ENCODE measurements at regions not wholly inside any gene's neighbourhood (a gene's known extent, or its start where the extent isn't known, plus 50 kb on each side); places are given as distances from the start of the nearest gene placed in this dataset.

DNA sequence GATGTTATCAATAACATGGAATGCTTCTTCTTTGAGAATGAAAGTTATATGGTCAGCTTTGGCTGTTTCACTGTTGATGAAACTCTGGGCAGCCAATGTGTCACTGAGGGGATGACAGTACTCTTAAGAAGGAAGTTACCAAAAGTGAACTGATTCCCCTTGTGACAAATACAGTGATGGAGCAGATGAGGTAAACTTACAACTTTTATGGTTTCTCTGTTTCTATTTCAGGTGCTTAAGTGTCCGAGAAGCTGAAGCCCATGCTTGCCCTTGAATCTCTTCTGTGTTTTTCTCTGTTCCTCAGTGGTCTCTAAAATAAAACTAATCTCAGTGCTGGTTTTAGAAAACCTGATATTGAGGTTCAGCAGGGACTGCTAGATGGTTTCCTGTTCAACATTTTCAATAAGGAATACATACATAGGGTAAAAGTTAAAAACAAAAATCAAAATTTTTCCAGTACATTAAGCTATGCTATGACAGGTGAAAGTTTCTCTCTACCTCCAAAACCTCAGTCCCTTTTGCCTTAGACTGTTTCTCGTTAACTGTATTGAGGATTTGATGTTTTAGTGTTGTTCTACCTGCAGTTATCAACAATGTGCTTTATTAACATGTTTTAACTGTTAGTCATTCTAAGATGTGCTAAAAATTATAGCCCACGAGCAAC, 454.4 kb upstream of the ADGRL4 start:
- Histone ChIP-seq H3K4me2 (ENCODE audit: low read depth, low read length) (peak overlapping the region; percentile 36), H3K9ac (ENCODE audit: low read length) (no peak overlapping the region), H2AFZ (ENCODE audit: low read length) (no peak overlapping the region), H3K4me1 (ENCODE audit: low read length) (peaks cover 16% of the 10 kb centered on the region), H3K9me3 (replicated peaks; ENCODE audit: insufficient read depth, low read length) (no peaks in the 10 kb centered on the region), H3K36me3 (replicated peaks; ENCODE audit: insufficient read depth, low read length) (no peaks in the 10 kb centered on the region), H3K27ac (ENCODE audit: low read length) (peak overlapping the region; percentile 45; the same call in 1 of the 2 replicates), H3K27me3 (replicated peaks; ENCODE audit: insufficient read depth, low read length) (no peaks in the 10 kb centered on the region), H3K9me2 (replicated peaks; ENCODE audit: insufficient read depth, low read length) (no peaks in the 10 kb centered on the region), H3F3A (ENCODE audit: insufficient read depth, low read length) (peaks cover 12% of the 10 kb centered on the region), H3K79me2 (ENCODE audit: low read length) (no peaks in the 10 kb centered on the region), H4K20me1 (ENCODE audit: insufficient read depth, low read length) (no peaks in the 10 kb centered on the region), H3K4me3 (ENCODE audit: low read length) (no peak overlapping the region)
- TF ChIP-seq, protein P1, sequence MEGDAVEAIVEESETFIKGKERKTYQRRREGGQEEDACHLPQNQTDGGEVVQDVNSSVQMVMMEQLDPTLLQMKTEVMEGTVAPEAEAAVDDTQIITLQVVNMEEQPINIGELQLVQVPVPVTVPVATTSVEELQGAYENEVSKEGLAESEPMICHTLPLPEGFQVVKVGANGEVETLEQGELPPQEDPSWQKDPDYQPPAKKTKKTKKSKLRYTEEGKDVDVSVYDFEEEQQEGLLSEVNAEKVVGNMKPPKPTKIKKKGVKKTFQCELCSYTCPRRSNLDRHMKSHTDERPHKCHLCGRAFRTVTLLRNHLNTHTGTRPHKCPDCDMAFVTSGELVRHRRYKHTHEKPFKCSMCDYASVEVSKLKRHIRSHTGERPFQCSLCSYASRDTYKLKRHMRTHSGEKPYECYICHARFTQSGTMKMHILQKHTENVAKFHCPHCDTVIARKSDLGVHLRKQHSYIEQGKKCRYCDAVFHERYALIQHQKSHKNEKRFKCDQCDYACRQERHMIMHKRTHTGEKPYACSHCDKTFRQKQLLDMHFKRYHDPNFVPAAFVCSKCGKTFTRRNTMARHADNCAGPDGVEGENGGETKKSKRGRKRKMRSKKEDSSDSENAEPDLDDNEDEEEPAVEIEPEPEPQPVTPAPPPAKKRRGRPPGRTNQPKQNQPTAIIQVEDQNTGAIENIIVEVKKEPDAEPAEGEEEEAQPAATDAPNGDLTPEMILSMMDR (IDR thresholded peaks at IDR 0.05; ENCODE audit: low read length) = no peak
- TF ChIP-seq EZH2 (optimal IDR thresholded peaks at IDR 0.05; ENCODE audit: low read depth, low read length) = no peak
- DNase-seq = peak; percentile 73

DNA sequence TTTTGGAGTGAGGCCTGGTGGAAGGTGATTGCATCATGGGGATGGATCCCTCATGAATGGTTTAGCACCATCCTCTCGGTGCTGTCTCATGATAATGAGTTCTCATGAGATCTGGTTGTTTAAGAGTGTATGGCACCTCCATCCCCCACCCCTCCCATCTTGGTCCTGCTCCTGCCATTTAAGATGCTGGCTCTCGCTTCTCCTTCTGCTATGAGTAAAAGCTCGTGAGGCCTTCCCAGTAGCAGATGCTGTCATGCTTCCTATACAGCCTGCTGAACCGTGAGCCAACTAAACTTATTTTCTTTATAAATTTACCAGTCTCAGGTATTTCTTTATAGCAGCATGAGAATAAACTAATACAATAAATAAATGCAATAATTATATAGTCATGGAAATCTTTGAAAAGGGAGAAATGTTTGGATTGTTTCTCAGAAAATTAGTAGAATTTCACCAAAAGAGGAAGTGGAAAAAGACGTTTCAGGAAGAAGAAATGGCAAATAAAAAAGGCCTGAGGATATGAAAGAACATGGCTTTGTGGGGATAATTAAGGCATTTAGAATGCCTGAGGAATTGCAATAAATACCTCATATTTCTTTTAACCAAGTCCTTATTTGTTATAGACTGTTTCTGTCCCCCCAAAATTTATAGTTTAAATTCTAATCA, 451.2 kb upstream of the ADGRL4 start:
- no peaks in the 10 kb centered on the region for H3K9me3 ChIP-seq (replicated peaks; ENCODE audit: insufficient read depth, low read length)
- no peaks in the 10 kb centered on the region for H4K20me1 ChIP-seq (ENCODE audit: insufficient read depth, low read length)
- DNase-seq = no peak
- no peaks in the 10 kb centered on the region for H3K27me3 ChIP-seq (replicated peaks; ENCODE audit: insufficient read depth, low read length)
- no peak overlapping the region for H3K9ac ChIP-seq (ENCODE audit: low read length)
- no peaks in the 10 kb centered on the region for H3K36me3 ChIP-seq (replicated peaks; ENCODE audit: insufficient read depth, low read length)
- H3K27ac ChIP-seq (ENCODE audit: low read length) = no peak overlapping the region
- no peak overlapping the region for H3K4me2 ChIP-seq (ENCODE audit: low read depth, low read length)
- peaks cover 12% of the 10 kb centered on the region for H3F3A ChIP-seq (ENCODE audit: insufficient read depth, low read length)
- peaks cover 16% of the 10 kb centered on the region for H3K4me1 ChIP-seq (ENCODE audit: low read length)
- no peak overlapping the region for H3K4me3 ChIP-seq (ENCODE audit: low read length)
- H3K79me2 ChIP-seq (ENCODE audit: low read length) = no peaks in the 10 kb centered on the region
- TF ChIP-seq EZH2 (optimal IDR thresholded peaks at IDR 0.05; ENCODE audit: low read depth, low read length) = no peak
- TF ChIP-seq EZH2phosphoT487 (IDR thresholded peaks at IDR 0.05; ENCODE audit: low read length) = no peak
- TF ChIP-seq, protein P1 (IDR thresholded peaks at IDR 0.05; ENCODE audit: low read length) = no peak
- H2AFZ ChIP-seq (ENCODE audit: low read length) = no peak overlapping the region
- H3K9me2 ChIP-seq (replicated peaks; ENCODE audit: insufficient read depth, low read length) = no peaks in the 10 kb centered on the region

DNA sequence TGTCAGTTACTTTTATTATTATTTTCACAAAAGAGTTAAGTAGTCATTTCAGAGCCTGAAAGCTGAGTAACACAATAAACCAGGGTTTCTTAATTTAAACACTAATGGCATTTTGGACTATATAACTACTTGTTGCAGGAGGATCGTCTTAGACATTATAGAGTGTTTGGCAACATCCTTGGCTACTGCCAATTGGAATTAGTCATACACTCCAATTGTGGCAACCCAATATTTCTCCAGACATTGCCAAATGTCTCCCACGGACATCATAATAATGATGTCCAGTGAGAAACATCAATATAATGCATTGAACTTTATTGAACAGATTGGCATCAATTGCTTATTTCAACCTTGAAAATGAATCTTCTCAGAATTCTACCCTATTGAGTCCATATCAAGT, 441.9 kb upstream of the ADGRL4 start:
- Histone ChIP-seq H3K4me3 (ENCODE audit: low read length) (no peak overlapping the region), H3K4me2 (ENCODE audit: low read depth, low read length) (no peak overlapping the region), H2AFZ (ENCODE audit: low read length) (no peak overlapping the region), H3K79me2 (ENCODE audit: low read length) (no peaks in the 10 kb centered on the region), H3K9me3 (replicated peaks; ENCODE audit: insufficient read depth, low read length) (no peaks in the 10 kb centered on the region), H3K27me3 (replicated peaks; ENCODE audit: insufficient read depth, low read length) (no peaks in the 10 kb centered on the region), H3K4me1 (ENCODE audit: low read length) (no peaks in the 10 kb centered on the region), H4K20me1 (ENCODE audit: insufficient read depth, low read length) (no peaks in the 10 kb centered on the region), H3K27ac (ENCODE audit: low read length) (no peak overlapping the region), H3K9ac (ENCODE audit: low read length) (no peak overlapping the region), H3F3A (ENCODE audit: insufficient read depth, low read length) (no peaks in the 10 kb centered on the region), H3K9me2 (replicated peaks; ENCODE audit: insufficient read depth, low read length) (no peaks in the 10 kb centered on the region), H3K36me3 (replicated peaks; ENCODE audit: insufficient read depth, low read length) (no peaks in the 10 kb centered on the region)
- DNase-seq = no peak
- TF ChIP-seq, protein P1 (IDR thresholded peaks at IDR 0.05; ENCODE audit: low read length) = no peak
- TF ChIP-seq EZH2 (optimal IDR thresholded peaks at IDR 0.05; ENCODE audit: low read depth, low read length) (no peak), EZH2phosphoT487 (IDR thresholded peaks at IDR 0.05; ENCODE audit: low read length) (no peak)

All from MM.1S (cell line).